ENCODE measurements at regions not wholly inside any gene's neighbourhood (a gene's known extent, or its start where the extent isn't known, plus 50 kb on each side); places are given as distances from the start of the nearest gene placed in this dataset.

DNA sequence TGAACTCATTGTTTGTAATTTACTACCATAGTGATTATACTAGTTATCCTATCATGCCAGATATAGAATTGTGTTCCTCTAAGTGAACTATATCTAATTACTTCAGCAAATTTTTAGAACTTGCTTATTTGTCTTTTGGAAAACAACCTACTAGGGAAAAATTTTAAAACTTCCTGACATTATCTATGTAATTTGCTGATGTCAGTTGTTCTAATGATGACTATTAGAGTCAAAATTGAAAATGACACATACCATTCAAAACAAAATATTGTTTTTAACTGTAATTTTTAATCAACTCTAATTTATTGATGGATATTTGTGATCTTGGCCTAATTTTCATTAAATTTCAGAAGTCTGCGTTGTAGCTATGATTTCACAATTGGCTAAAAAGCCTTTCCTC lies 106.7 kb upstream of the ROBO2 start:
- H3K9me3 ChIP-seq (ENCODE audit: control insufficient read depth, insufficient read depth, low read length) = 0 out of 2 replicates have a peak, but pooled peaks cover 4% of the 10 kb centered on the region
- no peaks in the 10 kb centered on the region for H3K36me3 ChIP-seq (ENCODE audit: insufficient read depth, low read length)
- H3K4me1 ChIP-seq (ENCODE audit: insufficient read depth, low read length) = no peaks in the 10 kb centered on the region
- no peak overlapping the region for H3K9ac ChIP-seq (ENCODE audit: low read depth, low read length)

DNA sequence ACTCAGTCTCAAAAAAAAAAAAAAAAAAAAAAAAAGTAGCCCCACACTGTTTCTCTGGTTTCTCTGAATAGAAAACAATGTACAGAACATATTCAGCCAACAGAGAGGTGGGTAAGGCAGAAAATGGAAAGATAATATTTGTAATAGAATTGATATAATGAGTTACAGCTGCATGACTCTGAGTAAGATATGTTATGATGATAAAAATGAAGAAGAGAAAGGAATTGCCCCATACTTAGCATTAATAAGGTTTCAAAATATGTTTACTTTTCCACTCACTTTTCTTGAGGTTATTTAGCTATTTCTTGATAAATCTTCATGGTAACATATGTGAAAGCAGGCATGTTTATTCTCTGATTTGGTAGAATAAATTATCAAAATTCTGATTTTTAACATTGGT lies 100.9 kb upstream of the ROBO2 start:
- H3K9me3 ChIP-seq (ENCODE audit: control insufficient read depth, insufficient read depth, low read length) = no peaks in the 10 kb centered on the region
- no peak overlapping the region for H3K9ac ChIP-seq (ENCODE audit: low read depth, low read length)
- no peaks in the 10 kb centered on the region for H3K36me3 ChIP-seq (ENCODE audit: insufficient read depth, low read length)
- peaks cover 11% of the 10 kb centered on the region for H3K4me1 ChIP-seq (ENCODE audit: insufficient read depth, low read length)

DNA sequence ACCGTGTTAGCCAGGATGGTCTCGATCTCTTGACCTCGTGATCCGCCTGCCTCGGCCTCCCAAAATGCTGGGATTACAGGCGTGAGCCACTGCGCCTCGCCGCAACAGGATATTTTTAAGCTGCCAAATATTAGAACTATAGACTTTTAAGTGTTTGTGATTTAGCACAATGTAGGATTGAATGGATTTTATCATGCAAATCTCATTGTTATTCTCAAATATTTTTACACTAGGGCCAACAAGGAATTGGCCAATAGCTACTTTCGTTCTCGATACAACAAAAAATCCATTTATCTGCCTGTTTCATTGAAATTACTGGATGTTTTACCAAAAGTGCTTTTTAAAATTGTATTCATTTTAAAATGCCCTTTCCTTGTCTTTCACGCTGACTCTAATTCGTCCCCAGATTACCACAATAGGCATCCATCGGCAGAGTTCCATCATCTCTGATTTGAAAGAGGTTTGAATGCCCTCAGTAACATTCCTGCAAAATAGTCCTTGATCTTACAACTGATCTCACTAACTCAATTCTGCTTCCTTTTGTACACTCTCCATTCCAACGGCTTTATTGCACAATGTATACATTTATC lies 99.6 kb upstream of the ROBO2 start:
- H3K4me1 ChIP-seq (ENCODE audit: insufficient read depth, low read length) = peaks cover 11% of the 10 kb centered on the region
- H3K9me3 ChIP-seq (ENCODE audit: control insufficient read depth, insufficient read depth, low read length) = no peaks in the 10 kb centered on the region
- H3K36me3 ChIP-seq (ENCODE audit: insufficient read depth, low read length) = no peaks in the 10 kb centered on the region
- H3K9ac ChIP-seq (ENCODE audit: low read depth, low read length) = no peak overlapping the region

DNA sequence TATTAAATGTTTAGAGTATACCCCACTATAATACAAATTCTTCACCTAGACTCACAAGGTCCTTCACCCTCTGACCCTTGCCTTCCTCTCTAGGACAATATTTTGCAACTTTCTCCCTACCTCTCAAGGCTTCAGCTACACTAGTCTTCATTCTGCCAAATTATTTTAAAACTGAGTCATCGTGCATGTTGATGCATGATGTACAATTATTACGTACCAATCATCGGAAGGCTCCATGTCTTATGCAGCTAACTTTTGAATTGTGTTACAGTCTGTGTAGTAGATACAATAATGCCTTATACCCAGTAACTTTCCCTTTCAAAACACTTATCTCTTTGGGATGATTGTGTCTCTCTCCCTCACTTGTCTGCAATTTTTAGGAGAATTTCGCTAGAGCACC lies 98.5 kb upstream of the ROBO2 start:
- H3K9me3 ChIP-seq (ENCODE audit: control insufficient read depth, insufficient read depth, low read length) = no peaks in the 10 kb centered on the region
- peaks cover 11% of the 10 kb centered on the region for H3K4me1 ChIP-seq (ENCODE audit: insufficient read depth, low read length)

DNA sequence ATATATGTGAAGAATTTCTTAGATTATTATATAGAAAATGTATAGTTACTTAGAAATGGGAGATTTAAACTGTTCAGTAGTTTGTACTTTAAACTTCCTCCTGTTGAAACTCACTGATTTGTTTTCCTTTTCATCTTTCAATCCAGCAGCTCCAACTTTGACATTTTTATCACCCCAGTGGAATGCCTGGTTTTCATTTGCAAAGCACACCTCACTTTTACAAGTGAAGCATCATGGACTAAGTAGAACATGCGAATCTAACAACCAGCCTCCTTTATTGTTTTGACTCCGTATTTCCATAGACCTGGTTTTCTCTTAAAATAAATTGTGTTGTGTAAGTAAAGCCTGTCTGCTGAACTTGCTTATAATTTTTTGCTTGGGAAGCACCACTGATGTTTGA lies 97.8 kb upstream of the ROBO2 start:
- Histone ChIP-seq H3K9ac (ENCODE audit: low read depth, low read length) (no peak overlapping the region), H3K9me3 (ENCODE audit: control insufficient read depth, insufficient read depth, low read length) (no peaks in the 10 kb centered on the region), H3K36me3 (ENCODE audit: insufficient read depth, low read length) (no peaks in the 10 kb centered on the region), H3K4me1 (ENCODE audit: insufficient read depth, low read length) (peaks cover 11% of the 10 kb centered on the region)

More for the DNA sequence above, 98.5 kb upstream of the ROBO2 start:
- H3K9ac ChIP-seq (ENCODE audit: low read depth, low read length) = no peak overlapping the region
- H3K36me3 ChIP-seq (ENCODE audit: insufficient read depth, low read length) = no peaks in the 10 kb centered on the region

DNA sequence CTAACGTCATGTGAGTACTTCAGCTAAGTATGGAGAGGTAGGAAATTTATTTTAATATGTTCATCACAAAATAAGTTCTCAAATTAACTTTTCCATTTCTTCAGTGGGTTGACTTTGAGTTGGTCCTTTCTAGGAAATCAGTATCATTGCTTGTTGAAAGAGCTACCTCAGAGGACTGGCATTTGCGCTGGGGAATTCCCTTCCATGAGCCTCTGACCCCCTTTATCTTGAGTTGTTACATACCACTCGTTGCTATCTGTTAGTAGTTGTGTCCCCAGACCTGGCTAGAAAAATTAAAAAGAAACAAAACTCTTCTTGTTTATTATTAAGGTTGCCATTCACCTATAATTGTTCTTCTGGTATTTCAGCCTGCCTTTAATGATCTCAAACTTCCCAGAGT lies 96.8 kb upstream of the ROBO2 start:
- Histone ChIP-seq H3K9me3 (ENCODE audit: control insufficient read depth, insufficient read depth, low read length) (no peaks in the 10 kb centered on the region), H3K36me3 (ENCODE audit: insufficient read depth, low read length) (no peaks in the 10 kb centered on the region), H3K4me1 (ENCODE audit: insufficient read depth, low read length) (peaks cover 11% of the 10 kb centered on the region), H3K9ac (ENCODE audit: low read depth, low read length) (no peak overlapping the region)

DNA sequence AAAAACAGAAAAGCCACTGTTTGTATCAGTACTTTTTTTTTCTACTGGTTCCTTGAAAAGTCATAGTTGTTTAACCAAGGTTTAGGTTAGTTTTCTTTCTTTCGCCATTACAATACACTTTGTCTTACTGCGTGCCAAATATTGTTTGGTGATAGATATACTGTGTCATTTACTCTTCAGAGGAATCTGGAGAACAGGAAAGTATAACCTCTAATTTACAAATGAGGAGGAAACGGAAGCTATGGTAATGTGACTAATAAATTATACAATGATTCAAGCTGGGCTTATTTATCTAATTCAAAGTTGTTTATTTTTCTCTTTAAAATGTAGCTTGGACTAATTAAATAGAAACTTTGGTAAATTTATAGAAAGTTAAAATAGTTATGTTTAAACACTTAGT lies 96.2 kb upstream of the ROBO2 start:
- no peaks in the 10 kb centered on the region for H3K9me3 ChIP-seq (ENCODE audit: control insufficient read depth, insufficient read depth, low read length)
- H3K36me3 ChIP-seq (ENCODE audit: insufficient read depth, low read length) = no peaks in the 10 kb centered on the region
- peaks cover 11% of the 10 kb centered on the region for H3K4me1 ChIP-seq (ENCODE audit: insufficient read depth, low read length)
- no peak overlapping the region for H3K9ac ChIP-seq (ENCODE audit: low read depth, low read length)

DNA sequence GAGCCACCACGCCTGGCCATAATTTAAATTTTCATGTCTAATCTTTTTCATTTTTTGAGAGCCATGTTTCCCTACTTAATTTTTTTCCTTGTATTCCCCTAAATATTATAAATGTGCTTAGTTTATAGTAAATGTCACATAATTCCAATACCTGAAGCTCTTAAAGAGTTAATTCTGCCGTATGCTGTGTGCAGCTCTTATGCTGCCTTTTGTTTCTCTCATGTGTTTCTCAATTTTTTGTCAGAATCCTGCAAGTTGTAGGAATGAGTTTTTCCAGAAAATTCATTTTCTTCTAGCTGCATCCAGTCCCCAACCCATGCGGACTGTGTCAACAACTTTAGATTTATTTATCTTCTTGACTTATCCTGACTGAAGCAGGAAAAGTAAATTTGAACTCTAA lies 90.9 kb upstream of the ROBO2 start:
- H3K4me1 ChIP-seq (ENCODE audit: insufficient read depth, low read length) = no peaks in the 10 kb centered on the region
- no peaks in the 10 kb centered on the region for H3K36me3 ChIP-seq (ENCODE audit: insufficient read depth, low read length)
- no peak overlapping the region for H3K9ac ChIP-seq (ENCODE audit: low read depth, low read length)
- no peaks in the 10 kb centered on the region for H3K9me3 ChIP-seq (ENCODE audit: control insufficient read depth, insufficient read depth, low read length)

DNA sequence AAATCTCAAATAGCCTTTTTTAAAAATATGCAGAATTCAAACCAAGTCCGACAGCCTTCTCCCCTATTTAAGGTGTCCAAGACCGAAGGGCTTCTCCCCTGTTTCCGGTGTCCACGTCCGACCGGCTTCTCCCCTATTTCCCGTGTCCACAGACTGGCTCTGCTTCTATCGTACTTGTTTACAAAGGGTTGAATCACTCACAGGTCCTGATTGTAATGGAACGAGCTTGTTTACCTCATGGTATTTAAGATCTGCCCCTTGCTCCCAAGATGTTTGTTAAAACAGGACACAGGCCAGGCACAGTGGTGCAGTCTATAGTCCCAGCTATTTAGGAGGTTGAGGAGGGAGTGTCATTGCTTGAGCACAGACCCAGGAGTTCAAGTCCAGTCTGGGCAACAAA lies 90.4 kb upstream of the ROBO2 start:
- H3K9ac ChIP-seq (ENCODE audit: low read depth, low read length) = no peak overlapping the region
- no peaks in the 10 kb centered on the region for H3K4me1 ChIP-seq (ENCODE audit: insufficient read depth, low read length)
- H3K36me3 ChIP-seq (ENCODE audit: insufficient read depth, low read length) = no peaks in the 10 kb centered on the region
- no peaks in the 10 kb centered on the region for H3K9me3 ChIP-seq (ENCODE audit: control insufficient read depth, insufficient read depth, low read length)

DNA sequence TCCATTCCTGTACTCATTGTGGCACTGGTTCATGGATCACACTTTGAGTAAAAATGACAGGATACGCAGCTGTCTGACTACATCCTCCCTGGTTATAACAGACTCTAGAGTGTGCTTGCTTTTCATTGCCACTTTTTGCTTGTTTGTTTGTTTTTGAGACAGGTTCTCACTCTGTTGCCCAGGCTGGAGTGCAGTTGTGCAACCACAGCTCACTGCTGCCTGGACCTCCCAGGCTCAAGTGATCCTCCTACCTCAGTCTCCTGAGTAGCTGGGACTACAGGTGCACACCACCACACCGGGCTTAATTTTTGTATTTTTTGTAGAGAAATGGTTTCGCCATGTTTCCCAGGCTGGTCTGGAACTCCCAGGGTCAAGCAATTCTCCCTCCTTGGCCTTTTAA lies 89.3 kb upstream of the ROBO2 start:
- H3K36me3 ChIP-seq (ENCODE audit: insufficient read depth, low read length) = no peaks in the 10 kb centered on the region
- H3K9me3 ChIP-seq (ENCODE audit: control insufficient read depth, insufficient read depth, low read length) = no peaks in the 10 kb centered on the region
- no peak overlapping the region for H3K9ac ChIP-seq (ENCODE audit: low read depth, low read length)
- no peaks in the 10 kb centered on the region for H3K4me1 ChIP-seq (ENCODE audit: insufficient read depth, low read length)

DNA sequence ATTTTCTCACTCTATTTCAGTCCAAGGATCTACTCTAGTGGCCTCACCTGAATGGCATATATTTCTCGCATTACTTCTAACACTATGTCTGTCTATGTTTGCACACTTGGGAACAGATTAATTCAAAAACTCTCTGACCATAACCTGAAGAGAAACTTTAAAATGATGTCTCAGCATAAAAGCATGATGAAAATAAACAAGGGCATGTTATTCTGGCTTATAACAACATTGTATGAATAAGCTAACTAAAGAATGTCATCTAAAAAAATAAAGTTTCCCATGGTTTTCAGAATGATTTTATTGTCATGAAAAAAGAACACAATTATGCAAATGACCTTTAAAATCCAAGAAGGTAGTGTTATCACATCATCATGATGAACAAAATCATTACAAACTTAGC lies 85.5 kb upstream of the ROBO2 start:
- H3K36me3 ChIP-seq (ENCODE audit: insufficient read depth, low read length) = no peaks in the 10 kb centered on the region
- H3K9ac ChIP-seq (ENCODE audit: low read depth, low read length) = no peak overlapping the region
- no peaks in the 10 kb centered on the region for H3K9me3 ChIP-seq (ENCODE audit: control insufficient read depth, insufficient read depth, low read length)
- no peaks in the 10 kb centered on the region for H3K4me1 ChIP-seq (ENCODE audit: insufficient read depth, low read length)

DNA sequence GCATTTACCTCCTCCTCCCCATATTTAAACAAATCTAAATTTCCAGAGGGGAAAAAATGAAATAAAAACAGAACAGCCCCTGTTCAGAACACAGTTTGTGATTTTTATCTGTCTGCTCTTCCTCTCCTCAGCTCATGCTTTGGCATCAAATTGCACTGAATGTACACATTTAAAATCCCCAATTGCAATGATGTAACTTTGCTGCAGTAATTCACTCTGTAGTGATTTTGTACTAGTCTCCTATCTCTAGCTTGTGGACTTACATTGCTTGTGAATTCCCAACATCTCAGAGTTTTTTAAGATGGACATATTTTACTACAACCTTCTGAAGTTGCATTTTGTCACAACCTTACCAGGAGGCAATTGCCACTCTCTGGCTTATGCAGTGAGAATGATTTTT lies 81.6 kb upstream of the ROBO2 start:
- Histone ChIP-seq H3K9me3 (ENCODE audit: control insufficient read depth, insufficient read depth, low read length) (no peaks in the 10 kb centered on the region), H3K4me1 (ENCODE audit: insufficient read depth, low read length) (peaks cover 4% of the 10 kb centered on the region; the same call in 1 of the 2 replicates)

DNA sequence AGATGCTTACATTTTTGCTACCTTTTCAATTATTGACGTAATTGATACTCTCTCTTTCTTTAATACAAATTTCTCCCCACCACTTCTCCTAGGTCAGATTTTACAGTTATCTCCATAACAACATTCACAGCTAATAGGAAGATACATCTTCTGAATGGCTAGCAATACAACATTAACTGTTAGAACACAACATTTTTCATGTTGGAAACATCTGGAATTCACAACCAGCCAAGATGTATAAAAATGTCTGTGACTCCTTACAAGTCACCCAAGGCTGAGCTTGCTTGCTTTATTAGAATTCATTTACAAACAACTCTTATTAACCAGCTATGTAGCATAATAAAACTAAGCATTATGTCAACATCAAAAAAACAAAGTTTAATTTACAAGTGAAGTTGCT lies 81.0 kb upstream of the ROBO2 start:
- Histone ChIP-seq H3K9ac (ENCODE audit: low read depth, low read length) (no peak overlapping the region), H3K36me3 (ENCODE audit: insufficient read depth, low read length) (no peaks in the 10 kb centered on the region), H3K4me1 (ENCODE audit: insufficient read depth, low read length) (peaks cover 4% of the 10 kb centered on the region; the same call in 1 of the 2 replicates), H3K9me3 (ENCODE audit: control insufficient read depth, insufficient read depth, low read length) (no peaks in the 10 kb centered on the region)

More for the DNA sequence above, 81.6 kb upstream of the ROBO2 start:
- H3K36me3 ChIP-seq (ENCODE audit: insufficient read depth, low read length) = no peaks in the 10 kb centered on the region
- H3K9ac ChIP-seq (ENCODE audit: low read depth, low read length) = no peak overlapping the region

DNA sequence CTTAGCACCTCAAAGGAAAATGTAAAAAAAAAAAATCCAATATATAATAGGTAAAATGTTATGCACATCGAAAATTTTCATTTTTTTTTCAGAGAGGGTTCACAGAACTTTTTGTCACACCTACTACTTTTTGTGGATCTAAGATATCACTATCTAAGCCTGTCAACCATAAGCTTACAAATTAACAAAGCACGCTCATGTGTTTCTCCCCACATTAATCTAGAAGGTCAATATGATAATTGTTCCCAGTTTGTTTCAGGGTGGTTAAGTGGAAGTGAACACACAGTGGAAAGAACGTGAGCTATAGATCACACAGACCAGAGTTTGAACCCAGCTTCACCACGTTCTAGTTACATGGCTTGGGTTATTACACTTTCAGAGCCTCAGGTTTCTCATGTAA lies 78.6 kb upstream of the ROBO2 start:
- H3K9ac ChIP-seq (ENCODE audit: low read depth, low read length) = no peak overlapping the region
- no peaks in the 10 kb centered on the region for H3K36me3 ChIP-seq (ENCODE audit: insufficient read depth, low read length)
- H3K9me3 ChIP-seq (ENCODE audit: control insufficient read depth, insufficient read depth, low read length) = no peaks in the 10 kb centered on the region
- H3K4me1 ChIP-seq (ENCODE audit: insufficient read depth, low read length) = peaks cover 4% of the 10 kb centered on the region; the same call in 1 of the 2 replicates

DNA sequence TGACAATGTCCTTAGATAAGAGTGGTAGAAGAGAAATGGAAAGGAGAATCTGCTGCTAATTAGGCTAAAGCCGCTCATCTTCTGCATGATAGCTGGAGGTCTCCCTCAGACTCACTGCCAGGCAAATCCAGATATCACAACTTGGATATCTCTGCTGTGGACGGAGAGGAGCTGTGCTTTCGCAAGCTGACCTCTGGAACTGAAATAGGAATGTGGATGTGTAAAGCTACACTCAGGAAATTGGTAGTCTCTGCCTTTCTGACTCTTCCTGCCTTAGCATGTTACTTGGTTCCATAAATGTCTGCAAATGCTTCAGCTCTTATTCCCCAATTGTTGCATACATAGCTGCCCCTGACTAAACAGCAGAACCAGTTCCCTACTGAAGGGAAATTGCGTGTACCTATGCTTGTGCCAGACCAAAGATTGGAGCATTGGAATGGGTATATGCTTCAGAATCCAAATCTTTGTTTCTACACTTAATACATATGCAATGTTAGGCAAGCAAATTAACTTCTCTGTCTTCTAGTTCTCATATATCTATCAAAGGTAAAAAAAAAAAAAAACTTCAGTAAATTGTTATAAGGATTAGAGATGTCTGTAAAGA lies 74.7 kb upstream of the ROBO2 start:
- no peak overlapping the region for H3K9ac ChIP-seq (ENCODE audit: low read depth, low read length)
- H3K9me3 ChIP-seq (ENCODE audit: control insufficient read depth, insufficient read depth, low read length) = no peaks in the 10 kb centered on the region
- peaks cover 13% of the 10 kb centered on the region; the same call in 1 of the 2 replicates for H3K4me1 ChIP-seq (ENCODE audit: insufficient read depth, low read length)
- H3K36me3 ChIP-seq (ENCODE audit: insufficient read depth, low read length) = no peaks in the 10 kb centered on the region
